ENCODE measurements at regions not wholly inside any gene's neighbourhood (a gene's known extent, or its start where the extent isn't known, plus 50 kb on each side); places are given as distances from the start of the nearest gene placed in this dataset.

GRCh38 chr11:91082255-91082654 is 859.4 kb upstream of the CHORDC1 start:
- WGBS, 2 donors, result 77 to 93% methylated on average over 1 of the region's 1 CpG
- TF ChIP-seq POLR2A (IDR thresholded peaks at IDR 0.05), result no peak
- no peak for TF ChIP-seq CTCF (IDR thresholded peaks at IDR 0.05)
- TF ChIP-seq POLR2AphosphoS5 (IDR thresholded peaks at IDR 0.05), result no peak
- no peak for TF ChIP-seq EP300 (IDR thresholded peaks at IDR 0.05)
- no peak overlapping the region for H3K27ac ChIP-seq
- DNase-seq (no peak), ATAC-seq (ENCODE audit: low FRiP score in 2 of 2) (no peak)
- no peaks in the 10 kb centered on the region for H3K27me3 ChIP-seq
- no peaks in the 10 kb centered on the region for H3K9me3 ChIP-seq
- no peaks in the 10 kb centered on the region for H3K4me1 ChIP-seq
- H3K36me3 ChIP-seq, result no peaks in the 10 kb centered on the region
- no peak overlapping the region for H3K4me3 ChIP-seq

GRCh38 chr11:91081440-91082043 is 858.7 kb upstream of the CHORDC1 start:
- Histone ChIP-seq H3K36me3 (no peaks in the 10 kb centered on the region), H3K27me3 (no peaks in the 10 kb centered on the region), H3K4me3 (no peak overlapping the region), H3K27ac (no peak overlapping the region), H3K4me1 (no peaks in the 10 kb centered on the region), H3K9me3 (no peaks in the 10 kb centered on the region)
- WGBS, 2 donors, result 66 to 69% methylated on average over 4 of the region's 4 CpGs
- ATAC-seq (ENCODE audit: low FRiP score in 2 of 2) (peak in 1 of 2 donors; percentile 94), DNase-seq (no peak)
- peak in 1 of 2 donors; percentile 30 for TF ChIP-seq POLR2AphosphoS5 (IDR thresholded peaks at IDR 0.05)
- TF ChIP-seq EP300 (IDR thresholded peaks at IDR 0.05), result no peak
- no peak for TF ChIP-seq CTCF (IDR thresholded peaks at IDR 0.05)

- no peaks in the 10 kb centered on the region for H3K9me3 ChIP-seq
- WGBS, 2 donors, result 61 to 69% methylated on average over 5 of the region's 5 CpGs
- no peaks in the 10 kb centered on the region for H3K4me1 ChIP-seq
- no peaks in the 10 kb centered on the region for H3K27me3 ChIP-seq
- H3K27ac ChIP-seq, result no peak overlapping the region
- H3K4me3 ChIP-seq, result no peak overlapping the region
- no peaks in the 10 kb centered on the region for H3K36me3 ChIP-seq
- TF ChIP-seq POLR2A (IDR thresholded peaks at IDR 0.05), result no peak
- TF ChIP-seq POLR2AphosphoS5 (IDR thresholded peaks at IDR 0.05), result no peak
- TF ChIP-seq EP300 (IDR thresholded peaks at IDR 0.05), result no peak
- DNase-seq (no peak), ATAC-seq (ENCODE audit: low FRiP score in 2 of 2) (no peak)
These were observed 855.4 kb upstream of the CHORDC1 start for GRCh38 chr11:91078221-91078620.

GRCh38 chr11:91075032-91075695 is 852.3 kb upstream of the CHORDC1 start:
- H3K27ac ChIP-seq, result no peak overlapping the region
- H3K9me3 ChIP-seq, result no peaks in the 10 kb centered on the region
- TF ChIP-seq POLR2AphosphoS5 (IDR thresholded peaks at IDR 0.05), result no peak
- TF ChIP-seq EP300 (IDR thresholded peaks at IDR 0.05), result no peak
- no peak for TF ChIP-seq CTCF (IDR thresholded peaks at IDR 0.05)
- no peak for TF ChIP-seq POLR2A (IDR thresholded peaks at IDR 0.05)
- 30 to 33% methylated on average over 2 of the region's 2 CpGs for WGBS, 2 donors
- no peaks in the 10 kb centered on the region for H3K36me3 ChIP-seq
- no peaks in the 10 kb centered on the region for H3K27me3 ChIP-seq
- no peaks in the 10 kb centered on the region for H3K4me1 ChIP-seq
- DNase-seq (no peak), ATAC-seq (ENCODE audit: low FRiP score in 2 of 2) (no peak)
- H3K4me3 ChIP-seq, result no peak overlapping the region

- Histone ChIP-seq H3K4me1 (no peaks in the 10 kb centered on the region), H3K36me3 (no peaks in the 10 kb centered on the region), H3K9me3 (no peaks in the 10 kb centered on the region), H3K4me3 (no peak overlapping the region), H3K27ac (no peak overlapping the region), H3K27me3 (no peaks in the 10 kb centered on the region)
- WGBS, 2 donors, result 85 to 93% methylated on average over 2 of the region's 2 CpGs
- DNase-seq (no peak), ATAC-seq (ENCODE audit: low FRiP score in 2 of 2) (no peak)
- TF ChIP-seq POLR2A (IDR thresholded peaks at IDR 0.05) (no peak), CTCF (IDR thresholded peaks at IDR 0.05) (no peak), EP300 (IDR thresholded peaks at IDR 0.05) (no peak), POLR2AphosphoS5 (IDR thresholded peaks at IDR 0.05) (no peak)
These were observed 844.8 kb upstream of the CHORDC1 start for GRCh38 chr11:91067666-91068065.
